RPMI7951 (cell line): ENCODE measurements at regions not wholly inside any gene's neighbourhood (a gene's known extent, or its start where the extent isn't known, plus 50 kb on each side); places are given as distances from the start of the nearest gene placed in this dataset.

Experiments used
- DNase-seq: peaks from one replicate; pipeline ENCODE4 v3.0.0-alpha.2; 2012; ENCODE audit warnings: low read depth

DNA sequence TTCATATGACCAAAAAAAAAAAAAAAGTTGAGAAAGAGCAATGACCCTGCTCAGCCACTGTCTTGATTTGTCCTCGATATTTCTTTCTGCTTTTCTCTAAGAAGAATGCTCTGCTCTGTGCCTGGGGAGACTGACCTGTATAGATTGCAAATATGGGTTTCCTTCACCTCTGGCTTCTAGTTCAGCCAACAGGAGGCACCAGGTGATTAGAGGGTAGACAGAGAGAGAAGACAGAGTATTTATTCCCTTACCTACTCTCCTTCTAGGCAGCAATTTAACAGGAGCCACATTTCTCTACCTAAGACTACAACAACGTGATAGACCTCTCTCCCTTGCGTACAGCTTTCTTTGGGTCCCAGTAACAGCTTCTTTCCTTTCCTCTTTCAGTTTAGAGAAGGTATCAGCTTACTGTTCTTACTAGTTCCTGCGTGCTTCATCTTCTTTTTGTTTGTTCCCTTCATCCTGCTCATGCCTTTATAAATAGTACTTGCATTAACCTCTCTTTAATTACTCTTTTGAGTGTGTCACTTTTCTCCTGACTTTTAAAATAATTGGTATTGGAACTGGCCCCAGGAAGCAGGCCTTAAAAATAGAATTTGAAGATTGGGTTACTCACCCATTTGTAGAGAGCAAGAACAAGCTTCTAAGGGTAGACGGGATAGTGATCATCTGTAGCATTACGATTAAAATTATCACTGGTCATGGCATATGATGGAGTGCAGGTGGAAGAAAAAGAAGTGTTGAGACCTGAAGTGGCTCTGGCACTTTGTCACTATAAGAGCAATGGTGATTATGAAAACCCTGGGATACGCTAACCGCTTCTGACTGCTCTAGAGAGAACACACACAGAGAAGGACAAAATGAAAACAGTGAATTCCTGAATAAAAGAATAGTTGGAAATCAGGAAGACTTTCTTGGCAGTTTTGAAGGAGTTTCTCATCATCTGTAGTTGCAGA lies 161.2 kb upstream of the FSTL4 start:
- DNase-seq: no peak

DNA sequence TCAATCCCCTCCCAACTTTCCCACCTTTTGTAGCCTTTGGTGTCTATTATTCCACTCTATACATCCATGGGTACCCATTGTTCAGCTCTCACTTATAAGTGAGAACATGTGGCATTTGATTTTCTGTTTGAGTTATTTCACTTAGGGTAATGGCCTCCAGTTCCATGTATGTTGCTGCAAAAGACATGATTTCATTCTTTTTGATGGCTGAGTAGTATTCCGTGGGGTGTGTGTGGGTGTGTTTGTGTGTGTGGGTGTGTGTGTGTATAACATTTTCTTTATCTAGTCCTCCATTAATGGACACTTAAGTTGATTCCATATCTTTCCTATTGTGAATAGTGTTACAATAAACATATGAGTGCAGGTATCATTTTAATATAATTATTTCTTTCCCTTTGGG lies 157.5 kb upstream of the FSTL4 start:
- DNase-seq: no peak

DNA sequence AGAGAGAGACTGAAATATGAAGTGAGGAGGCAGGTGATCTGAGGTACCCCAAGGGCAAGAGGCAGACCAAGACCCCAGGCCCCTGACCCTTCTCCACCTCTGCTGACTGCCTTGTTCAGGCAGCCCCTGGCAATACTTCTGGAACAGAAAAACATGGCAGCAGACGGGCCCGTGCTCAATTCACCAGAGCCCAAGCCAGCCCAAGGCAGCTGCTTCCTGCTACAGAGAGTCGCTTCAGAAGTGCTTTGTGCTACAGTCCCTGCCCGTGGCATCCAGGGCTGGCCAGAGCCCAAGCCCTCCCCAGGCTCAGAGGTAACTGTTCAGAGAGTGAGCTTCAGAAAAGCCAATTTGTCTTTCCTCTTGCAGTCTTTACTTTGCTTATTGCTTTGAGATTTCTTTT lies 151.4 kb upstream of the FSTL4 start:
- no peak for DNase-seq

DNA sequence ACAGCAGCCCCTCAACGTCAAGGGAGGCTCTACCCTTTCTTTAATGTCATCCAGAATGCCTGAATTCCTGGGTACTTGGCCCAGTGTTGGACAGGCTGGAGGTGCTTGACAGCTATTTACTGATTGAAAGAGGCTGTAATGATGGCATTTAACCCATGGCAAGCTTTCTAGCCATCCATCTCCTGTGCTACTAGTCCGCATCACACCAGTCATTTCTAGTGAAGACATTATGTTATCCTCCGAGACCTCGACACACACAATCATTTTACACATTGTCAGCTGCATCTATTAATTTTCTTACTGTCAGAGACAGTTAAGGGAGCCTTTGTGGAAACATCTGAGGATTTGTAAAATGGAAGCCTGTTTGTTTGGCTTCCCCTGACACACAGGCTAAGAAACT lies 149.3 kb upstream of the FSTL4 start:
- DNase-seq: no peak

DNA sequence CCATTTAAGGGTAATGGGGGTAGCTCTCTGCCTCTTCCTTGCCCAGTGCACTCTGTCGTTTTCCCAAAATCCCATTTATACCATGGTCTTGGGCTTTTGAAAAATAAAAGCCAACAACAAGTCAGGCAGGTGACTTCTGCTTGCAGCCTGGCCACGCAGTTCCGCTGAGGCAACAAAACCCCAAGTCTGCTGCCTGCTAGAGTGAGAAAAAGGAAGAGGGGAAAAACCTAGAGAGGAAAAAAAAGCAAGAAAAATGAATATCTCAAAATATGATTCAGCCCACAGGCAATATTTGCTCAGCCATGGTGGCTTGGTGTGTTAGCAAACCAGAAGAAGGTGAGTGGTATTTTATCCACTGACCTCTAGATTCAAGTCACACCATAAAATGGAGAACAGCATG lies 148.2 kb upstream of the FSTL4 start:
- no peak for DNase-seq

DNA sequence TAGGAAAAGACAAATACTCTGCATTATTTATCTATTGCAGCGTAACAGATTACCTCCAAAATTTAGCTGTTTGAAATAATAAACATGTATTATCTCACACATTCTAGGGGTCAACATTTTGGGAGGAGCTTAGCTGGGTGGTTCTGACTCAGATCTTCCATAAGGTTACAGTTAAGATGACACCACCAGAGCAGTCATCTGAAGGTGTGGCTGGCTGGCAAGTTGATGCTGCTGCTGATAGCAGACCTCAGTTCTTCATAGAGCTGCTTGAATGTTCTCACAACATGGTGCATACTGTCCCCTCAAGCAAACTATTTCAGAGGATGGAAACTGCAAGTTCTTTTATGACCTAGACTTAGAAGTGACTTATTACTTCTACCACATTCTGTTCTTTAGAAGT lies 146.3 kb upstream of the FSTL4 start:
- peak; percentile 11 for DNase-seq

DNA sequence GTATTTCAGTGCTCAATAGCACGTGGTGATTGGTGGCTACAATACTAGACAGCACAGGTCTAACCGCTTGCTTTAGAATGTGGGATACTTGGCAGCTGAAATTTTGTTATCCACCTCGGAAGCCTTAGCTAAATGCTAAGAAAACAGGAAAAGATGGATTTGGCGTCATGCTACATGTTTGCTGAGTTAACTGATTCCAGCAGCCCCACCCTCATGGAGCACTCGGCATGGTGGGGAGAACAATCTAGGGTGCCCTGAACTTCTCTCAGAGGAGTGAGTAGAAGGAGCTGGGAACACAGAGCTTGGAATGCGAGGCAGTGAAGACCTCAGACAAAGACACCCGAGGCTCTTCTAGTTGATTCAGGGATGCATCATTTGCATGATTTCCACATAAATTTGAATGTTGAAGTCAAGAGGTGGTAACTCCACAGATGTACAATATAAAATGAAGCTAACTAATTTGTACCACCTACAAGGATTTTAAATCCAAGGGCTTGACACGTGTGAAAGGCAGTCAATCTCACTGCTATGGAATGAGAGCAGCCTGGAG lies 145.1 kb upstream of the FSTL4 start:
- DNase-seq: no peak

DNA sequence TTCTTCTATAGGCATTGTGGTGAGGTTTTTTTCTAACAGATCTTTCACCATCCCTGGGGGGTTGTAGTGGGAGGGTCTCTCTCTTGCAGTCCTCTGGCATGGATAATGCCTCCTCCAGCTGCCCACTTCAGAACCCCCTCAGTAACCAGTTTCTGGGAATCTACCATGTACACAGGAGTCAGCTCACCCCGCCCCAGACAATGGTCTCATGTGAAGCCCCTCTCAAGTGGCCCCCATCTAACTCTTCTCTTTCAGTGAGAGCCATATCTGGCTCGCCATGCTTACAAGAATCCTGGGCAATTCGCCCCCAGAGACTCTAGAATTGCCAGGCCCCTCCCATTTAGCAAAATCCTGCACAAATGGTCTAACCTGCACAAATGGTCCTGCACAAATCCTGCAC lies 144.4 kb upstream of the FSTL4 start:
- DNase-seq: no peak

DNA sequence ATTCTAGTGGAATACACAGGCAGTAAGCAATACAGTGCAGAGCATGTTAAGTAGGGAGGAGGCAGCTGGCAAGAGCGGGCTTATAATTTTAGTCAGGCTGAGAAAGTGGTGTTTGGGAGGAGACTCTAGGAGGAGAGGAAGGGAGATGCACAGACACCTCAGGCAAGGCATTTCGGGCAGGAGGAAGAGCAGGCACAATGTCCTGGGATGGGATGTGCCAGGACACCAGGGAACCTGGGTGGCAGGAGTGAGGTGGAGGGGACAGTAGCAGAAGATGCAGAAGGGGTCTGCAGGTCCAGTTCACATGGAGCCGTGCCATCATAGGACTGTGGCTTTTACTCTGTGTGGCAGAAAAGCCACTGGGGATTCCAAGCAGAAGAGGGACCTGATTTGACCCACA lies 143.7 kb upstream of the FSTL4 start:
- no peak for DNase-seq

DNA sequence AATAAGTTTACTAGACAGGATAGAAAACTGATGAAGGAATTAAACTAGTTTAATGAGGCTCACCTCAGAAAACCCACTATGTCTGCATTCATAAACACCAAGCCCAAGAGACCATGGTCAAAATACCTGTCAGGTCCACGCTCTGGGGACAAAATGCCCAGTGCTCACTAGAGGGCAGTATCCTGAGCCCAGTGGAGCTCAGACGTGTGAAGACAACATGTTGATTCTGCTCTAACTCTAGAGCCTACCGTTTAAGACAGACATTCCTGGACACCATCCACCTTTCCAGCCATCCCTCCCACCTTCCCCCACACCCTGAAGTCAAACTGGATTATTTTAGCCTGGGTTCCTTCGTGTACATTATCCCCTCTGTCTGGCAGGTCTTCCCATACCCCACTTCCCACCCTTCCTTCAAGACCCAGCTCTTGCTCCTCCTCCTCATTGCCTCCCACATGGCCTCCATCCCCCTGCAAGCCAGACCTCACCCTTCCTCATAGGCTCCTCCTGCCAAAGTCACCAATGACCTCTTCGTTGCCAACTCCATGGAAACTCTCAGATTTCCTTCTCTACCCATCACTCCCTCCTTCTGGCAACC lies 142.3 kb upstream of the FSTL4 start:
- DNase-seq: peak; percentile 27

DNA sequence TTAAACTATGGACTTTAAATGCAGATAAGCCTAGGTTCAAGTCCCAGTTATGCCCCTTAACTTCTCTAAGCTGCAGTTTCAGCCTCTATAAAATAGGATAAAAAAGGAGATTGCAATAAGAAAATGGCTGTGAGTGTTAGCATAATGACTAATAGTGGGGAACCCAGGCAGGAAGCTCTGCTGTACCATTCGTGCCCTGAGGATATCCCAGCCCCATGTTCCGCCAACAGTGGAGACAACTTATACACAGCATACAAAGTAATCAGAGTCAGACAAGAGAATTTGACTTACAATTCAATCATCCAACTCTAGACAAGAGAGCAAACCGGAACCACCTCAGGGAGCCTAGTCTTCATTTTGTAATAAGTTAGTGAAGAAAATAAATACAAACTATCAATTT lies 141.5 kb upstream of the FSTL4 start:
- peak; percentile 78 for DNase-seq

DNA sequence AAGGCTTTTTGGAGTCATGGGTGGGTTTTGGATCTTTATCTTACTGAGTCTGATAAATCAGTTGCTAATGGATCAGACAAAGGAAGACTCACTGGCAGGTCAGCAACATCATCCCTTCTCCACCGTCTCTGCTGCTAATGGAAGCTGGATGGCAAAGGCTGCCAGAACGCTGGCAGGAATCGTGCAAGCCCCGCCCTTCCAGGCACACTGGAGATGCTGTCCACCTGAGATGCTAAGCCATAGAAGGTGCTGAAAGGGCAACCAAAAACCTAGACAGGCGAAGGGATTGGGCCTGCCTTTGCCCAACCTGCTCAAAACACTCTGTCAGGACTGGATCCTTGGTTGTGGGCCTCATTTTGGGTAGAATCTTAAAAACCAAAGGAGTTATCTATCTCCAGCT lies 139.5 kb upstream of the FSTL4 start:
- DNase-seq: no peak

DNA sequence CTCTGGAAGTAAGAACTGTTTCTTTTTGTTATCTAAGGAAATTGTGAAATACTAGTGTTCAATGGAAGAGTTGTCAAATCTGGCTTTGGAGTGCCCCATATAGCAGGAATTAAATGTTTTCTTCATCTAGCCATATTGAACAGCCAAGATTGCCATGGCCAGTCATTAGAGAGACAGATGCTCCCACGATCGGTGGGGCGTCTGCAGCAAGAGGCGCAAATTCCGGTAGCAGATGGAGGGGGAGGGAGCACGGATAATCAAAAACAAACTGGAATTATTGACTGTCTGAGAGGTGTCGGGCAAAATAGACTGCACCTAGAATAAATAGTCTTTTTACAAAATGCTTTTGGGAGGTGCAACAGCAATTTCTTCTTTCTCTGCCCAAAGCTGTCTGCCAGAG lies 139.1 kb upstream of the FSTL4 start:
- no peak for DNase-seq

DNA sequence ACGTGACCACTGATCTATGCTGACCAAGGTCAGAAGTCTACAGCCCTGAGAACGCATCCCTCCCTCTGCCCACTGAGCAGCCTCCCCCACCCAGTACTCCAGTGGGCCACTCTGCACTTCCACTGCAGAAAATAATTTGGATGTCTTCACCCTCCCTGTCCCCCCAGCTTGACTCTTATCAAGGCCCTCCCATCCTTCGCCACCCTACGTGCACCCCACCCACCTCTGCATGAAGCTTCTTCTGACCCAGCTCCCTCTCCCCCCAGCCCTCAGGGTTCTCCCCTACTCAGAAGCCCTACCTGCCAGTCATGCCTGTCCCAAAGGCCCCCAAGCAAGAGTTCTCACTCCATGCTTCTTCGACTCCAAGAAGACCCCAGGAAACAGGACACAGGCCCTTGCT lies 138.5 kb upstream of the FSTL4 start:
- no peak for DNase-seq

DNA sequence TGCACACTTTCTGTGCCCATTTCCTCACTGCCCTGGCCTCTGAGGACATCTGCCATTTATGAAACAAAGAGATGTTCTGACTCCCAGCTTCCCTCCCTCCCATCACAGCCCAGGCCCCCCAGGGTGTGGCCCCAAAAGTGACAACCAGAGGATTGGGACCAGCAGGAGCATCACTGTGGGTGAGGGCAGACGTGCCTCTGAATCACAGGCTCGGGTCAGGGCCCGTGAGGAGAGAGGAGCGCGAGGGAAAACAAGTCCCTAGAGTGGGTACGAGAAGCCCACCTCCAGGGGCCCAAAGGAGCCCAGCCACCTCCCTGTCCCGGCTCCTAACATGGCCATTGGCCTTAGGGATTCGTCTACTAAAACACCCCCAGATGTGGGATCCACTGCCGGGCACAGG lies 138.0 kb upstream of the FSTL4 start:
- no peak for DNase-seq

DNA sequence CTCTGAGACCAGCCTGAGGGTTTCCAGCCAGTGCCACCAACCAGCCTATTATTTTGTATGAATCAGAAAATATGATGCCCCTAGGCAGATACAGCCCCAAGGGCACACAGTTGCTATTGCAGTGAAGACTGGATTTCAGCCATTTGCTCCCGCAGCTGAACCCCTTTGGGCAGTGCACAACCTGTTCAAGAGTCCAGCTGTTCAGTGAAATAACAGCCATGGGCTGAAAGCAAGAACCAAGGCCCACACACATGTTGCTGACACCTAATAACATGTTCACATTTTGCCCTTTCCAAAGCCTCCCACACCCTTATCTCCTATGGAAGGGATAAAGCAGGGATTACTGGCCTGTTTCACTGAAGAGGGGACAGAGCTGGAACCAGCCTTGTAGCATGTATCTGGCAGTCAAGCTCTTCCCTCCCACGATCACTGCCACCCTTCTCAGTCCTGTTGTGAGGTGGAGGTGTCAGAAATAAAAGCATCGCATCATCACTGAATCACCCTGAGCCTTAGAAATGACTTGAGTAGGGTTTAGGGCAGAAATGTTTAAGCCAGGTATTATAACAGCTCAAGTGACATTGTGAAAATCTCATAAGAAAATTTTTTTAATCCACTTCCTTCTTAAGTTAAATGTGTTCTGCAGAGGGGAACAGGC lies 137.1 kb upstream of the FSTL4 start:
- DNase-seq: no peak

DNA sequence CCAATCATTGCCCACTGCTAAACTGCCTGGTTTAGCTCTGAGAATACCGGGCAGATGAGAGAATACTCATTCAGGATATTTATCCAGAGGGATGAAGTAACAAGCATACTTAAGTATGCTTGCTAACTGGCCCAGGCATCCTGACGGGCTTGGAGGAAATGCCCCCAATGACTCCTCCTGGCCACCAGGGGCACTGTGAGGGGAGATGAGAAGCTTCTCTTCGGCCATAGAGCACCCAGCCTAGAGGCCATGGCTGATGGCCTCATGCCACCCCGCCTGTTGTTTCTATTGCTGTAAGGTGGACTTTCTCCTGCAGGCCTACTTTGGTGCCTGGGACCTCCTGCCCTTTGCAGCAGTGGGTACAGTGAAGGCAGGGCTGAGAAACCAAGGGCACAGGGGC lies 134.5 kb upstream of the FSTL4 start:
- DNase-seq: no peak

DNA sequence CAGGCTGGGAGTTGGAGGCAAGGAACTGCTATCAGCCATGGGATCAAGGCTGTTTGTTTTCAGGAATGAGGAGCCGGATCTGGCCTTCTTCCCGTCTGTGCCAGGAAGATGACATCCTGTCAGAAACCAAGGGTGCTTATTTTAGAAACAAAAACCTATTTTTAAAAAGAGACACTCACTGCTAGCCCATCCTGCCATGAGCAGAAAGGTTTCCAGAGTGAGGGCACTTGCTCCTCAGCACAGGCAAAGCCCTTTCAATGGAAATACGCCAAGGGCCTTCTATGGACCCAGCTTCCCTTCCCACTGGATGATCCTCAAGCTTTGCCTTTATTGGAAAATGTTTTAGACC lies 132.6 kb upstream of the FSTL4 start:
- DNase-seq: peak; percentile 47

DNA sequence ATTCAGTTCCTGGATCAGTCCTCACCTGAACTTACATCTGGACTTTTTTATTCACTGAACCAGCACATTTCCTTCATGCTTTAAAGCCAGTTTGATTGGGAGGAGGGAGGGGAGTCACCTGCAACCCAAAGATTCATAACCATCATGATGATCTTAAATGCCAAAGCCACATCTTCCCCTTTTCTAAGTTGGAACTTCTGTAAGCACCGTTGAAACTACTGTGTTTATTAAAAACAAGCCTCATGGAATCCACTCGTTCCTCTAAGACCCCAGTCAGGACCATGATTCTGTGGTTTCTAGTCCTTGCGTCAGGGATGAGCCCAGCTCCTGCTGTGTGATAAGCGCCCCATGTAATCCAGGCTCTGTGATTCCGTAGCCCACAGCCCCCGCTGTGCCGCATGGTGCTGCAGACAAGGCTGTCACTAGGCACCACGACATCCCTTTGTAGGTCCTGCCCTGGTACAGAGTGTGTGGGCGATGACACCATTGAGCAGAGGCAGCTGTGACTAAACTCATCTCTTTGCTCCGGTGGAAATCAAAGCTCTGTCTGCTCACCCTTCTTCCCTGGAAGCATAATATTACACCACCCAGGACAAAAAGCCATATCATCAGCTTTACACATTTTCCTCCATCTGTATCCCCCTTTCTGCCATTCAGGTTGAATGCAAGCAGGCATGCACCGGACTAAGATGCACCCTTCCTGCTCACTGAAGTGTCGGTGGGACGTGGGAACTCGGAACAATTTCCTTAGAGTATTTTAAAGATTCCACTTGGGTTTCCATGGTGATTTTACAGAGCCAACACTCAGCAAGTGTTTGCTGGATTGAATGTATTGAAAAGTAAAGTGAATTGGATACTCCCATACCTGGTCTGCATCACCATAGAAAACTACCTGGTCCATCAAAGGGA lies 132.0 kb upstream of the FSTL4 start:
- no peak for DNase-seq

DNA sequence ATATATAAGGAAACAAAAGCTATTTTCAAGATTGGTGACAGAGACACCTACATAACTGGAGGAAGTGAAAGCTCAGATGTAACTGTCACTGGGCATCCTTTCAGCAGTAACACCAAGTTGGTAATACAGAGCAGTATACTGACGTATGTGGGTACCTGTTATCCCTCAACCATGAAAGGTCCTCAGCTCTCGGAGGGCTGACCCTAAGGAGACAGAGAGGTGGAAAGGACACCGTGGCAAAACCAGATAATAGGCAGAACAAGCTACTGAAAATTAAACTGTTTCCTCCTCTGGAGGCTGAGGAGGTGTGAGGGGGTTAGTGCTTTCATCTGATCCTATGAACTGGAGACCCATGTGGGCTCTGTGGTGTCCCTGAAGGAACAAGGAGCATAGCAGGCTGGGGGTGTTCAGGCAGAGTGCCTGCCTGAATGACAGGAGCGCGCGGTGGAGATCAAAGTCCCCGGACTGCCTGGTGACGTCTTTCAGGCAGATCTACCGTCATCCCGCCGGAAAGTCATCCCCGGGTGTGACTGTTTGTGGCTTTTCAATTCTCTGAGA lies 130.2 kb upstream of the FSTL4 start:
- peak; percentile 65 for DNase-seq

DNA sequence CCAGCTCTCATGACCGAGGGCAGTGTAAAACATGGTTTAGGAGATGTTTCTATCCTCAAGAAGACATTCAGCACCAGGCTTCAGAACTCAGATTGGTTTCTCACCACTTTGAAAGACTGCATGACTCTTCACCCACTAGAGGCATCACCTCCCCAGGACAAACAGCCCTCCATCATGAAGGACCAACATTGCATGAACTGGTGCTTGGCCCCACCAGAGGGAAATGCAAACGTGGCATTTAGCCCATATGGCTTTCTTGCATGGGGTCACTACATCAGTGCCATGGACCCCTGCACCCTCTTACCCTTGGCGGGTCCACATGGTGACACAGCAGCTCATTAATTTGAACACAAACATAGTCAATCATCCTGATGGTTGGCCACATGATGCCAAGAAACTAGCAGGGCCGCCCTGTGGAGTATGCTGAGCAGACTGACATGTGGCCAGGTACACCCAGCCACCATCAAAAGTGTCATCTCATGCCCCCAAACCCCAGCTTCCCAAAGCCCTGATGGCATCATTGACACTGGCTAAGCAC lies 129.5 kb upstream of the FSTL4 start:
- no peak for DNase-seq
